GM23338 (cell line): ENCODE measurements at regions not wholly inside any gene's neighbourhood (a gene's known extent, or its start where the extent isn't known, plus 50 kb on each side); places are given as distances from the start of the nearest gene placed in this dataset.

Experiments
- ATAC-seq: fragments of 200-7000 bp; cut with Tn5 transposase; 3 replicates; pipeline ENCODE4 v1.9.1; 2020
- DNase-seq: peaks from one replicate; pipeline ENCODE4 v3.0.0-alpha.2; 2015; ENCODE audit warnings: low spot score
- H2AFZ ChIP-seq: fragments of 200-600 bp; sonication (generic); 2 replicates; pipeline ENCODE4 v1.8.0; 2016; ENCODE audit warnings: antibody characterized with exemption, mild to moderate bottlenecking, moderate library complexity
- H3F3A ChIP-seq: fragments of 200-600 bp; sonication (generic); replicated peaks from 2 replicates; pipeline ENCODE4 v1.8.0; 2017; ENCODE audit warnings: antibody characterized with exemption, mixed run types, low read depth
- H3K27ac ChIP-seq: fragments of 200-600 bp; sonication (generic); 2 replicates; pipeline ENCODE4 v1.6.1; 2016; ENCODE audit warnings: low read depth
- H3K27me3 ChIP-seq: fragments of 200-600 bp; sonication (generic); 2 replicates; pipeline ENCODE4 v1.8.0; 2016; ENCODE audit warnings: mild to moderate bottlenecking, mixed run types, moderate library complexity; ENCODE audit not compliant: insufficient read depth
- H3K36me3 ChIP-seq: fragments of 200-600 bp; sonication (generic); 2 replicates; pipeline ENCODE4 v1.8.0; 2016; ENCODE audit warnings: mild to moderate bottlenecking; ENCODE audit not compliant: insufficient read depth
- H3K4me1 ChIP-seq: fragments of 200-600 bp; sonication (generic); 2 replicates; pipeline ENCODE4 v1.8.0; 2016; ENCODE audit warnings: mild to moderate bottlenecking, moderate library complexity; ENCODE audit not compliant: insufficient read depth
- H3K4me2 ChIP-seq: fragments of 200-600 bp; sonication (generic); 2 replicates; pipeline ENCODE4 v1.7.1; 2017; ENCODE audit warnings: mixed run types
- H3K4me3 ChIP-seq: fragments of 200-600 bp; sonication (generic); 2 replicates; pipeline ENCODE4 v1.6.1; 2016; ENCODE audit warnings: mixed run types
- H3K79me2 ChIP-seq: fragments of 200-600 bp; sonication (generic); replicated peaks from 2 replicates; pipeline ENCODE4 v1.8.0; 2017; ENCODE audit warnings: mild to moderate bottlenecking; ENCODE audit not compliant: insufficient read depth
- H3K9me2 ChIP-seq: fragments of 200-600 bp; sonication (generic); 2 replicates; pipeline ENCODE4 v1.8.0; 2017; ENCODE audit not compliant: insufficient read depth
- H4K20me1 ChIP-seq: fragments of 200-600 bp; sonication (generic); replicated peaks from 2 replicates; pipeline ENCODE4 v1.8.0; 2017; ENCODE audit warnings: mild to moderate bottlenecking; ENCODE audit not compliant: insufficient read depth
- H3K27ac Mint-ChIP-seq: 2 replicates; pipeline ENCODE4 v1.8.0; 2020; ENCODE audit warnings: inconsistent platforms, mild to moderate bottlenecking, moderate library complexity, mixed read lengths
- H3K27me3 Mint-ChIP-seq: 3 replicates; pipeline ENCODE4 v1.8.0; 2022; ENCODE audit warnings: low read depth, mild to moderate bottlenecking, moderate library complexity, mixed read lengths, inconsistent platforms; ENCODE audit not compliant: insufficient read depth, poor library complexity
- H3K36me3 Mint-ChIP-seq: 3 replicates; pipeline ENCODE4 v1.8.0; 2021; ENCODE audit warnings: low read depth, mild to moderate bottlenecking, inconsistent platforms, moderate library complexity, mixed read lengths
- H3K4me1 Mint-ChIP-seq: 3 replicates; pipeline ENCODE4 v1.8.0; 2020; ENCODE audit warnings: mild to moderate bottlenecking, inconsistent platforms, mixed read lengths
- H3K4me3 Mint-ChIP-seq: 3 replicates; pipeline ENCODE4 v1.8.0; 2021; ENCODE audit warnings: moderate library complexity, mild to moderate bottlenecking, inconsistent platforms, mixed read lengths
- H3K9me3 Mint-ChIP-seq: 3 replicates; pipeline ENCODE4 v1.8.0; 2020; ENCODE audit warnings: moderate library complexity, mild to moderate bottlenecking, inconsistent platforms, mixed read lengths
- CREB1 ChIP-seq: fragments of 250-450 bp; sonication (Bioruptor Pico); IDR thresholded peaks from 2 replicates; pipeline ENCODE4 v1.5.0; 2020; ENCODE audit warnings: low read depth, mild to moderate bottlenecking, moderate library complexity
- EZH2 ChIP-seq: fragments of 200-600 bp; sonication (generic); IDR thresholded peaks from one replicate; pipeline ENCODE4 v1.8.0; 2017; ENCODE audit warnings: antibody characterized with exemption, mild to moderate bottlenecking, low read depth; ENCODE audit not compliant: unreplicated experiment
- EZH2phosphoT487 ChIP-seq: fragments of 200-600 bp; sonication (generic); IDR thresholded peaks from one replicate; pipeline ENCODE4 v1.8.1; 2018; ENCODE audit warnings: antibody characterized with exemption; ENCODE audit not compliant: unreplicated experiment
- JUNB ChIP-seq: IDR thresholded peaks from one replicate; pipeline ENCODE4 v1.6.1; 2016; ENCODE audit warnings: antibody characterized with exemption; ENCODE audit not compliant: unreplicated experiment
- NANOG ChIP-seq: IDR thresholded peaks from 2 replicates; pipeline ENCODE4 v1.6.1; 2016; ENCODE audit warnings: antibody characterized with exemption, borderline replicate concordance
- POLR2AphosphoS5 ChIP-seq: IDR thresholded peaks from 2 replicates; pipeline ENCODE4 v1.6.1; 2016; ENCODE audit warnings: antibody characterized with exemption, low read depth
- STAT1 ChIP-seq: IDR thresholded peaks from one replicate; pipeline ENCODE4 v1.6.1; 2016; ENCODE audit warnings: antibody characterized with exemption; ENCODE audit not compliant: unreplicated experiment
- ZNF114 ChIP-seq: fragments of 250-450 bp; sonication (Bioruptor Pico); IDR thresholded peaks from 2 replicates; pipeline ENCODE4 v1.5.0; 2020; ENCODE audit warnings: mild to moderate bottlenecking, moderate library complexity
- ZNF331 ChIP-seq: fragments of 250-450 bp; sonication (Bioruptor Pico); IDR thresholded peaks from 2 replicates; pipeline ENCODE4 v1.5.0; 2020; ENCODE audit warnings: low read depth, mild to moderate bottlenecking, moderate library complexity
- TF ChIP-seq, protein P1 (sequence below): IDR thresholded peaks from 2 replicates; pipeline ENCODE4 v1.6.1; 2016; ENCODE audit warnings: antibody characterized with exemption
- TF ChIP-seq, protein P2 (sequence below), 2 experiments: fragments of 200-600 bp in 1 of 2; sonication (generic) in 1 of 2; conservative IDR thresholded peaks; 2 replicates each; pipeline versions ENCODE4 v1.5.1 to v1.6.1; 2016 to 2017; ENCODE audit warnings: antibody characterized with exemption in 2 of 2, low read depth in 2 of 2, mild to moderate bottlenecking in 2 of 2, moderate library complexity in 1 of 2
- TF ChIP-seq, protein P3 (sequence below): IDR thresholded peaks from one replicate; pipeline ENCODE4 v1.6.1; 2018; ENCODE audit warnings: antibody characterized with exemption; ENCODE audit not compliant: unreplicated experiment
- TF ChIP-seq, protein P4 (sequence below): fragments of 250-450 bp; sonication (Bioruptor Pico); IDR thresholded peaks from 2 replicates; pipeline ENCODE4 v1.5.0; 2020; ENCODE audit warnings: mild to moderate bottlenecking, moderate library complexity

DNA sequence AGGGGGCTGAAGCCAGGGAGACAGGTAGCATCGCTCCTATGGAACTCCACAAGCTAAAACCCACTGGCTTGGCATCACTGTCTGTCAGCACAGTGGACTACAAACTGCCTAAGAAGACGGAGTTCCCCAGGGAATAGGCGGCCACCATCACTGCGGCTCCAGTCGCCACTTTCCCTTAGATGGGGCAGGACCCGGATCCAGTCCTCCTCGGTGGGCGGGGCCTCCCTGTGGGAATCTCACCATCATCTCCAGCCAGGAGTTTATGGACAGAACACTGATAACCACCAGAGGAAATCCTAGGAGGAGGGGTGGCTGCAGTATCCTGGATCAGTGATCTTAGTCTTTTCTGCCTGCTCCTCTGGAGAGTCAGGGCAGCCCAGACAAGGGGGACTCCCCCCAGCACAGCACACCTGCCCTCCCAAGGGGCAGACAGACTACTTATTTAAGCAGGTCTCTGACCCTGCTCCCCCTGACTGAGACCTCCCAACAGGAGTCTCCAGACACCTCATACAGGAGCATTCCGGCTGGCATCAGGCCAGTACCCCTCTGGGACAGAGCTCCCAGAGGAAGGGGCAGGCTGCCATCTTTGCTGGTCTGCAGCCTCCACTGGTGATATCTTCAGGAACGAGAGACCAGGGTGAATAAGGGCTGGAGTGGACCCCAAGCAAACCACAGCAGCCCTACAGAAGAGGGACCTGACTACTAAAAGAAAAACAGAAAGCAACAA is 435.6 kb upstream of the RASGRP1 start:
- Histone ChIP-seq H3K27me3 (no peaks in the 10 kb centered on the region), H3K79me2 (no peaks in the 10 kb centered on the region), H3K4me2 (no peak overlapping the region), H3K36me3 (no peaks in the 10 kb centered on the region), H2AFZ (no peak overlapping the region), H4K20me1 (no peaks in the 10 kb centered on the region), H3K4me1 (no peaks in the 10 kb centered on the region), H3K9me2 (peaks cover 11% of the 10 kb centered on the region; the same call in 1 of the 2 replicates), H3K27ac (no peak overlapping the region), H3F3A (no peaks in the 10 kb centered on the region), H3K4me3 (no peak overlapping the region)
- no peak for ATAC-seq
- DNase-seq, result no peak
- Mint-ChIP-seq H3K27ac (no peak overlapping the region), H3K27me3 (no peaks in the 10 kb centered on the region), H3K9me3 (peaks cover 6% of the 10 kb centered on the region; the same call in 1 of the 3 replicates), H3K4me1 (peaks cover 2% of the 10 kb centered on the region; the same call in 1 of the 3 replicates), H3K36me3 (no peaks in the 10 kb centered on the region), H3K4me3 (no peak overlapping the region)
- TF ChIP-seq, protein P1, sequence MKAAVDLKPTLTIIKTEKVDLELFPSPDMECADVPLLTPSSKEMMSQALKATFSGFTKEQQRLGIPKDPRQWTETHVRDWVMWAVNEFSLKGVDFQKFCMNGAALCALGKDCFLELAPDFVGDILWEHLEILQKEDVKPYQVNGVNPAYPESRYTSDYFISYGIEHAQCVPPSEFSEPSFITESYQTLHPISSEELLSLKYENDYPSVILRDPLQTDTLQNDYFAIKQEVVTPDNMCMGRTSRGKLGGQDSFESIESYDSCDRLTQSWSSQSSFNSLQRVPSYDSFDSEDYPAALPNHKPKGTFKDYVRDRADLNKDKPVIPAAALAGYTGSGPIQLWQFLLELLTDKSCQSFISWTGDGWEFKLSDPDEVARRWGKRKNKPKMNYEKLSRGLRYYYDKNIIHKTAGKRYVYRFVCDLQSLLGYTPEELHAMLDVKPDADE, result no peak
- TF ChIP-seq, protein P2, sequence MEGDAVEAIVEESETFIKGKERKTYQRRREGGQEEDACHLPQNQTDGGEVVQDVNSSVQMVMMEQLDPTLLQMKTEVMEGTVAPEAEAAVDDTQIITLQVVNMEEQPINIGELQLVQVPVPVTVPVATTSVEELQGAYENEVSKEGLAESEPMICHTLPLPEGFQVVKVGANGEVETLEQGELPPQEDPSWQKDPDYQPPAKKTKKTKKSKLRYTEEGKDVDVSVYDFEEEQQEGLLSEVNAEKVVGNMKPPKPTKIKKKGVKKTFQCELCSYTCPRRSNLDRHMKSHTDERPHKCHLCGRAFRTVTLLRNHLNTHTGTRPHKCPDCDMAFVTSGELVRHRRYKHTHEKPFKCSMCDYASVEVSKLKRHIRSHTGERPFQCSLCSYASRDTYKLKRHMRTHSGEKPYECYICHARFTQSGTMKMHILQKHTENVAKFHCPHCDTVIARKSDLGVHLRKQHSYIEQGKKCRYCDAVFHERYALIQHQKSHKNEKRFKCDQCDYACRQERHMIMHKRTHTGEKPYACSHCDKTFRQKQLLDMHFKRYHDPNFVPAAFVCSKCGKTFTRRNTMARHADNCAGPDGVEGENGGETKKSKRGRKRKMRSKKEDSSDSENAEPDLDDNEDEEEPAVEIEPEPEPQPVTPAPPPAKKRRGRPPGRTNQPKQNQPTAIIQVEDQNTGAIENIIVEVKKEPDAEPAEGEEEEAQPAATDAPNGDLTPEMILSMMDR (conservative IDR thresholded peaks at IDR 0.05; ENCODE audit: low read depth in 2 of 2), result no peak
- TF ChIP-seq, protein P3, sequence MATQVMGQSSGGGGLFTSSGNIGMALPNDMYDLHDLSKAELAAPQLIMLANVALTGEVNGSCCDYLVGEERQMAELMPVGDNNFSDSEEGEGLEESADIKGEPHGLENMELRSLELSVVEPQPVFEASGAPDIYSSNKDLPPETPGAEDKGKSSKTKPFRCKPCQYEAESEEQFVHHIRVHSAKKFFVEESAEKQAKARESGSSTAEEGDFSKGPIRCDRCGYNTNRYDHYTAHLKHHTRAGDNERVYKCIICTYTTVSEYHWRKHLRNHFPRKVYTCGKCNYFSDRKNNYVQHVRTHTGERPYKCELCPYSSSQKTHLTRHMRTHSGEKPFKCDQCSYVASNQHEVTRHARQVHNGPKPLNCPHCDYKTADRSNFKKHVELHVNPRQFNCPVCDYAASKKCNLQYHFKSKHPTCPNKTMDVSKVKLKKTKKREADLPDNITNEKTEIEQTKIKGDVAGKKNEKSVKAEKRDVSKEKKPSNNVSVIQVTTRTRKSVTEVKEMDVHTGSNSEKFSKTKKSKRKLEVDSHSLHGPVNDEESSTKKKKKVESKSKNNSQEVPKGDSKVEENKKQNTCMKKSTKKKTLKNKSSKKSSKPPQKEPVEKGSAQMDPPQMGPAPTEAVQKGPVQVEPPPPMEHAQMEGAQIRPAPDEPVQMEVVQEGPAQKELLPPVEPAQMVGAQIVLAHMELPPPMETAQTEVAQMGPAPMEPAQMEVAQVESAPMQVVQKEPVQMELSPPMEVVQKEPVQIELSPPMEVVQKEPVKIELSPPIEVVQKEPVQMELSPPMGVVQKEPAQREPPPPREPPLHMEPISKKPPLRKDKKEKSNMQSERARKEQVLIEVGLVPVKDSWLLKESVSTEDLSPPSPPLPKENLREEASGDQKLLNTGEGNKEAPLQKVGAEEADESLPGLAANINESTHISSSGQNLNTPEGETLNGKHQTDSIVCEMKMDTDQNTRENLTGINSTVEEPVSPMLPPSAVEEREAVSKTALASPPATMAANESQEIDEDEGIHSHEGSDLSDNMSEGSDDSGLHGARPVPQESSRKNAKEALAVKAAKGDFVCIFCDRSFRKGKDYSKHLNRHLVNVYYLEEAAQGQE, result no peak
- no peak for TF ChIP-seq EZH2phosphoT487
- TF ChIP-seq ZNF114 (CRISPR knock-in tag), result no peak
- no peak for TF ChIP-seq JUNB
- TF ChIP-seq CREB1 (CRISPR knock-in tag), result no peak
- no peak for TF ChIP-seq POLR2AphosphoS5
- TF ChIP-seq NANOG, result no peak
- TF ChIP-seq, protein P4, sequence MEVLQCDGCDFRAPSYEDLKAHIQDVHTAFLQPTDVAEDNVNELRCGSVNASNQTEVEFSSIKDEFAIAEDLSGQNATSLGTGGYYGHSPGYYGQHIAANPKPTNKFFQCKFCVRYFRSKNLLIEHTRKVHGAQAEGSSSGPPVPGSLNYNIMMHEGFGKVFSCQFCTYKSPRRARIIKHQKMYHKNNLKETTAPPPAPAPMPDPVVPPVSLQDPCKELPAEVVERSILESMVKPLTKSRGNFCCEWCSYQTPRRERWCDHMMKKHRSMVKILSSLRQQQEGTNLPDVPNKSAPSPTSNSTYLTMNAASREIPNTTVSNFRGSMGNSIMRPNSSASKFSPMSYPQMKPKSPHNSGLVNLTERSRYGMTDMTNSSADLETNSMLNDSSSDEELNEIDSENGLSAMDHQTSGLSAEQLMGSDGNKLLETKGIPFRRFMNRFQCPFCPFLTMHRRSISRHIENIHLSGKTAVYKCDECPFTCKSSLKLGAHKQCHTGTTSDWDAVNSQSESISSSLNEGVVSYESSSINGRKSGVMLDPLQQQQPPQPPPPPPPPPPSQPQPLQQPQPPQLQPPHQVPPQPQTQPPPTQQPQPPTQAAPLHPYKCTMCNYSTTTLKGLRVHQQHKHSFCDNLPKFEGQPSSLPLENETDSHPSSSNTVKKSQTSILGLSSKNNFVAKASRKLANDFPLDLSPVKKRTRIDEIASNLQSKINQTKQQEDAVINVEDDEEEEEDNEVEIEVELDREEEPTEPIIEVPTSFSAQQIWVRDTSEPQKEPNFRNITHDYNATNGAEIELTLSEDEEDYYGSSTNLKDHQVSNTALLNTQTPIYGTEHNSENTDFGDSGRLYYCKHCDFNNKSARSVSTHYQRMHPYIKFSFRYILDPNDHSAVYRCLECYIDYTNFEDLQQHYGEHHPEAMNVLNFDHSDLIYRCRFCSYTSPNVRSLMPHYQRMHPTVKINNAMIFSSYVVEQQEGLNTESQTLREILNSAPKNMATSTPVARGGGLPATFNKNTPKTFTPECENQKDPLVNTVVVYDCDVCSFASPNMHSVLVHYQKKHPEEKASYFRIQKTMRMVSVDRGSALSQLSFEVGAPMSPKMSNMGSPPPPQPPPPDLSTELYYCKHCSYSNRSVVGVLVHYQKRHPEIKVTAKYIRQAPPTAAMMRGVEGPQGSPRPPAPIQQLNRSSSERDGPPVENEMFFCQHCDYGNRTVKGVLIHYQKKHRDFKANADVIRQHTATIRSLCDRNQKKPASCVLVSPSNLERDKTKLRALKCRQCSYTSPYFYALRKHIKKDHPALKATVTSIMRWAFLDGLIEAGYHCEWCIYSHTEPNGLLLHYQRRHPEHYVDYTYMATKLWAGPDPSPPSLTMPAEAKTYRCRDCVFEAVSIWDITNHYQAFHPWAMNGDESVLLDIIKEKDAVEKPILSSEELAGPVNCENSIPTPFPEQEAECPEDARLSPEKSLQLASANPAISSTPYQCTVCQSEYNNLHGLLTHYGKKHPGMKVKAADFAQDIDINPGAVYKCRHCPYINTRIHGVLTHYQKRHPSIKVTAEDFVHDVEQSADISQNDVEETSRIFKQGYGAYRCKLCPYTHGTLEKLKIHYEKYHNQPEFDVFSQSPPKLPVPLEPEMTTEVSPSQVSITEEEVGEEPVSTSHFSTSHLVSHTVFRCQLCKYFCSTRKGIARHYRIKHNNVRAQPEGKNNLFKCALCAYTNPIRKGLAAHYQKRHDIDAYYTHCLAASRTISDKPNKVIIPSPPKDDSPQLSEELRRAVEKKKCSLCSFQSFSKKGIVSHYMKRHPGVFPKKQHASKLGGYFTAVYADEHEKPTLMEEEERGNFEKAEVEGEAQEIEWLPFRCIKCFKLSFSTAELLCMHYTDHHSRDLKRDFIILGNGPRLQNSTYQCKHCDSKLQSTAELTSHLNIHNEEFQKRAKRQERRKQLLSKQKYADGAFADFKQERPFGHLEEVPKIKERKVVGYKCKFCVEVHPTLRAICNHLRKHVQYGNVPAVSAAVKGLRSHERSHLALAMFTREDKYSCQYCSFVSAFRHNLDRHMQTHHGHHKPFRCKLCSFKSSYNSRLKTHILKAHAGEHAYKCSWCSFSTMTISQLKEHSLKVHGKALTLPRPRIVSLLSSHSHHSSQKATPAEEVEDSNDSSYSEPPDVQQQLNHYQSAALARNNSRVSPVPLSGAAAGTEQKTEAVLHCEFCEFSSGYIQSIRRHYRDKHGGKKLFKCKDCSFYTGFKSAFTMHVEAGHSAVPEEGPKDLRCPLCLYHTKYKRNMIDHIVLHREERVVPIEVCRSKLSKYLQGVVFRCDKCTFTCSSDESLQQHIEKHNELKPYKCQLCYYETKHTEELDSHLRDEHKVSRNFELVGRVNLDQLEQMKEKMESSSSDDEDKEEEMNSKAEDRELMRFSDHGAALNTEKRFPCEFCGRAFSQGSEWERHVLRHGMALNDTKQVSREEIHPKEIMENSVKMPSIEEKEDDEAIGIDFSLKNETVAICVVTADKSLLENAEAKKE (CRISPR knock-in tag), result no peak
- TF ChIP-seq ZNF331 (CRISPR knock-in tag), result no peak
- no peak for TF ChIP-seq EZH2
- no peak for TF ChIP-seq STAT1
